ENCODE measurements at regions not wholly inside any gene's neighbourhood (a gene's known extent, or its start where the extent isn't known, plus 50 kb on each side); places are given as distances from the start of the nearest gene placed in this dataset.

DNA sequence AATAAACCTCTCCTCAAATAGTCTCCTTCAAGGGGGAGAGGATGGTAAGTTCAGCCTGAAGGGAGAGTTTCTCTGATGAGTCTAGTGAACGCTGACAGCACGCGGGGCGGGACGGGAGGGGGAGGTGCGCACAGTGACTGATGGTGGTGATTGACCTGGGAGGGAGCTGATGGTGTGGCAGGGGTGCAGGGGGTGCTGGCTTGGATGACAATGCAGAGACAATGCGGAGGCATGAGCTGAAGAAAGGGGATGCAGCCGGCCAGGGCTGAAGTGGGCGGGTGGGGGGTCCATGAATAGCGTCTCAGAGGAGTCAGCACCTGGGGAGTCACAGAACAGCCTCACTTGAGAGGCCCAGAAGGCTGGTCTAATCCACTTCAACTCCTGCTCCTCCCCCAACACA is 142.5 kb upstream of the PJA1 start:
- no peaks in the 10 kb centered on the region for H3K27me3 ChIP-seq (replicated peaks)
- in situ Hi-C loops (cut with HindIII; ENCODE audit: low pct_ligation_motif_present, low sequenced_read_pairs), result no loop called here
- TF ChIP-seq, protein P1, sequence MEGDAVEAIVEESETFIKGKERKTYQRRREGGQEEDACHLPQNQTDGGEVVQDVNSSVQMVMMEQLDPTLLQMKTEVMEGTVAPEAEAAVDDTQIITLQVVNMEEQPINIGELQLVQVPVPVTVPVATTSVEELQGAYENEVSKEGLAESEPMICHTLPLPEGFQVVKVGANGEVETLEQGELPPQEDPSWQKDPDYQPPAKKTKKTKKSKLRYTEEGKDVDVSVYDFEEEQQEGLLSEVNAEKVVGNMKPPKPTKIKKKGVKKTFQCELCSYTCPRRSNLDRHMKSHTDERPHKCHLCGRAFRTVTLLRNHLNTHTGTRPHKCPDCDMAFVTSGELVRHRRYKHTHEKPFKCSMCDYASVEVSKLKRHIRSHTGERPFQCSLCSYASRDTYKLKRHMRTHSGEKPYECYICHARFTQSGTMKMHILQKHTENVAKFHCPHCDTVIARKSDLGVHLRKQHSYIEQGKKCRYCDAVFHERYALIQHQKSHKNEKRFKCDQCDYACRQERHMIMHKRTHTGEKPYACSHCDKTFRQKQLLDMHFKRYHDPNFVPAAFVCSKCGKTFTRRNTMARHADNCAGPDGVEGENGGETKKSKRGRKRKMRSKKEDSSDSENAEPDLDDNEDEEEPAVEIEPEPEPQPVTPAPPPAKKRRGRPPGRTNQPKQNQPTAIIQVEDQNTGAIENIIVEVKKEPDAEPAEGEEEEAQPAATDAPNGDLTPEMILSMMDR (IDR thresholded peaks at IDR 0.05; ENCODE audit: low read depth, low read length, missing control alignments), result no peak
- no peak overlapping the region for H3K27ac ChIP-seq
- DNase-seq, result no peak
- no peaks in the 10 kb centered on the region for H3K36me3 ChIP-seq (replicated peaks)
- no peak overlapping the region for H3K4me3 ChIP-seq (ENCODE audit: low read depth, low read length)

DNA sequence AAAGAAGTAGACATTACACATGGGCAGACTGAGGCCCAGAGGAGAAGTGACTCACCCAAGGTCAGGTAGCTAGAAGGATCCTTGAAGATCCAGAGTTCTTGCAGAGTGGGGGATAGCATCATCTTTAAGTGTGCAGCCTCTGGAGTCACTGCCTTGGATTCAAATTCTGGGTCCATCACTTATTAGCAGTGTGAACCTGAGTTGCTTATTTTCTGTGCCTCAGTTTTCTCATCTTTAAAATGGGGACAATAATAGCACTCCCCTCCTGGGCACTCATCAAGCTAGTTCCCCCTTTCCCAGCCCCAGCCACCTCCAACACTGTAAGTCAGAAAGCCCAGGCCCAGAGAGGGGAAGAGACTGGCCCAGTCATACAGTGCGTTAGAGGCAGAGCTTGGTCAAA is 141.8 kb upstream of the PJA1 start:
- H3K36me3 ChIP-seq (replicated peaks), result no peaks in the 10 kb centered on the region
- in situ Hi-C loops (cut with HindIII; ENCODE audit: low pct_ligation_motif_present, low sequenced_read_pairs), result no loop called here
- TF ChIP-seq, protein P1 (IDR thresholded peaks at IDR 0.05; ENCODE audit: low read depth, low read length, missing control alignments), result no peak
- H3K27me3 ChIP-seq (replicated peaks), result no peaks in the 10 kb centered on the region
- H3K27ac ChIP-seq, result no peak overlapping the region
- no peak overlapping the region for H3K4me3 ChIP-seq (ENCODE audit: low read depth, low read length)
- DNase-seq, result no peak

- Histone ChIP-seq H3K27me3 (replicated peaks) (no peaks in the 10 kb centered on the region), H3K36me3 (replicated peaks) (no peaks in the 10 kb centered on the region), H3K4me3 (ENCODE audit: low read depth, low read length) (no peak overlapping the region), H3K27ac (no peak overlapping the region)
- in situ Hi-C loops (cut with HindIII; ENCODE audit: low pct_ligation_motif_present, low sequenced_read_pairs), result no loop called here
- no peak for DNase-seq
- TF ChIP-seq, protein P1 (IDR thresholded peaks at IDR 0.05; ENCODE audit: low read depth, low read length, missing control alignments), result no peak
Observed at GRCh38 chrX:69306063-69306404, 140.8 kb upstream of the PJA1 start.

DNA sequence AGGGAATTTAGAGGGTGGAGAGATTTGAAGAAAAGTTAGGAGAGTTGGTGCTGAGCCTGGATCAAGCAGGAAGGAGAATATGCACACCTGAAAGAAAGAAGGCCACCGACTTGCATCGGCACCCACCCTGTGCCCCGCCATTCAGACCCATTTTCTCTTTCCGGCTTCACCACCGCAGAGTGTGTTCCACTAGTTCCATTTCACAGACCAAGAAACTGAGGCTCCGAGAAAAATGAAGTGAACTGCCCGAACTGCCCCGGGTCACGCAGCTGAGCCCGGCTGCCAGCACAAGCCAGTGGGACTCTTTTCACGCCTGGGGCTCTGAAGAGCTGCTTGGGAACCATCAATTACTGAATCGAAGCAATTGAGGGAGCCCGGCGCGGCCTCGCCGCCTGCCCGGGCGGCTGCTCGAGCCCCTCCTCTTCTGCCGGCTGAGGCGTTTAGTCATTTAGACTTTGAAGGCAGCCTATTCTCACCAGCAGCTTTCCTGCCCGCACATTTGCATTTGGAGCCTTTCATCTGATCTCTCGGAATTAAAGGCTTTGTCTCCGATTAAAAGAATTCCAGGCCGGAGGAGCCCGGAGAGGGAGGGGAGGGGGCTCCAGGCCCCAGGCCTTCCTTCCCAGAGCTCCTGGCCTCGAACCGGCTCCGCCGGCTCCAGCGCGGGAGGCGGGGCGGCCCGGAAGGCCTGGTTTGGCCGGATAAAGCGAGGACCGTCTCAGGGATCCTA is 140.2 kb upstream of the PJA1 start:
- in situ Hi-C loops (cut with HindIII; ENCODE audit: low pct_ligation_motif_present, low sequenced_read_pairs), result no loop called here
- TF ChIP-seq, protein P1 (IDR thresholded peaks at IDR 0.05; ENCODE audit: low read depth, low read length, missing control alignments), result no peak
- Histone ChIP-seq H3K27ac (no peak overlapping the region), H3K36me3 (replicated peaks) (no peaks in the 10 kb centered on the region), H3K4me3 (ENCODE audit: low read depth, low read length) (no peak overlapping the region), H3K27me3 (replicated peaks) (no peaks in the 10 kb centered on the region)
- no peak for DNase-seq

DNA sequence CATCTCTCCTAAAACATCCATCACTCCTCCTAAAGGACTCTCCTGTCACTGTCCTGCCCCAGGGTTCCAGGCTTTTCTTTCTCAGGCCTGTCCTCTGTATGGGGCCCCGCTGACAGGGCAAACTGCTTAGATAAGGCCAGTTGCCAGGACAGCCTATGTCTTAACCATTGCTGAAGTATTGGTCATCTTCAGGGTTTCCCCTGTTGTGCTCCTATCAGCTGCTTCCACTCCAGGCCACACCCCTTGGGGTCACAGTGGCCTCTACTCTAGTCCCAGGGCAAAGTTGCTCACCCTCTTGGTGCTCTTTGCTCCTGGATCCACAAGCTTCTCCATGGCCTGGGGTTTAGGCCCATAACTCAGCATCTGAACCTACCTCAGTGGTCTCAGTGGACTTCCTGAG is 138.0 kb upstream of the PJA1 start:
- Histone ChIP-seq H3K36me3 (replicated peaks) (no peaks in the 10 kb centered on the region), H3K27me3 (replicated peaks) (no peaks in the 10 kb centered on the region), H3K4me3 (ENCODE audit: low read depth, low read length) (no peak overlapping the region), H3K27ac (no peak overlapping the region)
- TF ChIP-seq, protein P1 (IDR thresholded peaks at IDR 0.05; ENCODE audit: low read depth, low read length, missing control alignments), result no peak
- in situ Hi-C loops (cut with HindIII; ENCODE audit: low pct_ligation_motif_present, low sequenced_read_pairs), result no loop called here
- DNase-seq, result no peak
